ENCODE measurements at regions not wholly inside any gene's neighbourhood (a gene's known extent, or its start where the extent isn't known, plus 50 kb on each side); places are given as distances from the start of the nearest gene placed in this dataset.

DNA sequence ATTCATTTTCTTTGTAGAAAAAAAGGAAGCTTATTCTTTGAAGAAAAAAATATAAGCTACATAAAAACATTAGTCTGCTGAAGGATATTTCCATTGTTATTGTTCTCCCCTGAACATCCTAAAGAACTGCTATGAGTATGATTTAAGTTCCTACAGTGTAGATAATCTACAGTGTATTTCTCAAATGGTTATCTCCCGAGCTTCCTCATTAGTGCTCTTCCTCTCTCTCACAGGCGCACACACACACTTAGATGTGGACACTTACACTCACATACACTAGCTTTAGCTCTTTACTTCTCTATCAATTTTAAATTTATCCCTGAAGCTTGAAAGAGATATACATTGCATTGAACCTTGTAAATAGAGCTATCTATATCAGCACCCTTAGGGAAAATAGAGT is 681.0 kb downstream of the KCNJ3 start:
- Histone ChIP-seq H3K27me3 (ENCODE audit: insufficient read depth, low read length) (no peaks in the 10 kb centered on the region), H3K4me2 (ENCODE audit: low read length) (no peak overlapping the region), H3K9me3 (ENCODE audit: insufficient read depth, low read depth, low read length) (no peaks in the 10 kb centered on the region), H3K36me3 (ENCODE audit: insufficient read depth, low read length) (no peaks in the 10 kb centered on the region), H2AFZ (ENCODE audit: low read depth, low read length) (no peak overlapping the region), H3K27ac (ENCODE audit: low read depth, low read length) (no peak overlapping the region), H3K4me1 (ENCODE audit: insufficient read depth, low read length) (no peaks in the 10 kb centered on the region), H3K79me2 (ENCODE audit: insufficient read depth, low read length) (no peaks in the 10 kb centered on the region), H3K4me3 (ENCODE audit: insufficient read depth, low read depth, low read length) (no peak overlapping the region), H4K20me1 (ENCODE audit: insufficient read depth, low read length) (no peaks in the 10 kb centered on the region), H3K9ac (ENCODE audit: low read length) (no peak overlapping the region)
- no peaks in the 10 kb centered on the region for H3K36me3 Mint-ChIP-seq (ENCODE audit: low read depth, unreplicated experiment)
- no peaks in the 10 kb centered on the region for H3K27me3 Mint-ChIP-seq (ENCODE audit: low read depth, unreplicated experiment)
- H3K4me1 Mint-ChIP-seq (ENCODE audit: low read depth, unreplicated experiment), result peaks cover 9% of the 10 kb centered on the region
- no peak for DNase-seq (ENCODE audit: low read depth)
- no peak overlapping the region for H3K27ac Mint-ChIP-seq (ENCODE audit: unreplicated experiment)
- no peak overlapping the region for H3K4me3 Mint-ChIP-seq (ENCODE audit: unreplicated experiment)
- no peaks in the 10 kb centered on the region for H3K9me3 Mint-ChIP-seq (ENCODE audit: unreplicated experiment)
- TF ChIP-seq, protein P1, sequence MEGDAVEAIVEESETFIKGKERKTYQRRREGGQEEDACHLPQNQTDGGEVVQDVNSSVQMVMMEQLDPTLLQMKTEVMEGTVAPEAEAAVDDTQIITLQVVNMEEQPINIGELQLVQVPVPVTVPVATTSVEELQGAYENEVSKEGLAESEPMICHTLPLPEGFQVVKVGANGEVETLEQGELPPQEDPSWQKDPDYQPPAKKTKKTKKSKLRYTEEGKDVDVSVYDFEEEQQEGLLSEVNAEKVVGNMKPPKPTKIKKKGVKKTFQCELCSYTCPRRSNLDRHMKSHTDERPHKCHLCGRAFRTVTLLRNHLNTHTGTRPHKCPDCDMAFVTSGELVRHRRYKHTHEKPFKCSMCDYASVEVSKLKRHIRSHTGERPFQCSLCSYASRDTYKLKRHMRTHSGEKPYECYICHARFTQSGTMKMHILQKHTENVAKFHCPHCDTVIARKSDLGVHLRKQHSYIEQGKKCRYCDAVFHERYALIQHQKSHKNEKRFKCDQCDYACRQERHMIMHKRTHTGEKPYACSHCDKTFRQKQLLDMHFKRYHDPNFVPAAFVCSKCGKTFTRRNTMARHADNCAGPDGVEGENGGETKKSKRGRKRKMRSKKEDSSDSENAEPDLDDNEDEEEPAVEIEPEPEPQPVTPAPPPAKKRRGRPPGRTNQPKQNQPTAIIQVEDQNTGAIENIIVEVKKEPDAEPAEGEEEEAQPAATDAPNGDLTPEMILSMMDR (IDR thresholded peaks at IDR 0.05; ENCODE audit: insufficient read depth, low read depth, low read length), result no peak
- TF ChIP-seq EZH2 (IDR thresholded peaks at IDR 0.05; ENCODE audit: insufficient read depth, low read length), result no peak
- no peak for FAIRE-seq

DNA sequence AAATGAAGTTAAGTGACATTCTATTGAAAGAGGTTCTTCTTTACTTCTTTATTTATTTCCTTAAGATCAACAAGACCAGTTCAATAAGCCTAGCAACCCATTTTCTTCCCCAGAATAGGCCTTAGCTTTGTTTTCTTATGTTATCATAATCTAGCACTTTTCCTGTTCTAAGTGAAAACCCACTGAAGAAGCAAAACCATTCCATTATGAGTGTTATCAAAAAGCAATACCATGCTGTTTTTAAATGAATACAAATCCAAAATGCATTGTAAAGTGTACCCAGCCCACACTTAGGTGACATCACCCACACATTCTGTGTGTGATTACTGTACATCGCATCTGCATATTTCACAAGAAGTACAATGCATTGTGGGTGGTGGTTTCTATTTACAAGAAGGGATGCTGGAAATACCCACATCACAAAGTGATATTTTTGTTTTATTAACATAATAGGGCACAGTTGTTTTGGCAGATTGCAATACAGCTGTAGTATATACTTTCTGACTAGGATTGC is 679.5 kb downstream of the KCNJ3 start:
- DNase-seq (ENCODE audit: low read depth) (peak; percentile 13), FAIRE-seq (no peak)
- H3K36me3 Mint-ChIP-seq (ENCODE audit: low read depth, unreplicated experiment), result no peaks in the 10 kb centered on the region
- no peaks in the 10 kb centered on the region for H3K36me3 ChIP-seq (ENCODE audit: insufficient read depth, low read length)
- H3K79me2 ChIP-seq (ENCODE audit: insufficient read depth, low read length), result no peaks in the 10 kb centered on the region
- no peak overlapping the region for H3K9ac ChIP-seq (ENCODE audit: low read length)
- TF ChIP-seq, protein P1 (IDR thresholded peaks at IDR 0.05; ENCODE audit: insufficient read depth, low read depth, low read length), result no peak
- TF ChIP-seq EZH2 (IDR thresholded peaks at IDR 0.05; ENCODE audit: insufficient read depth, low read length), result no peak
- H3K4me2 ChIP-seq (ENCODE audit: low read length), result no peak overlapping the region
- no peaks in the 10 kb centered on the region for H4K20me1 ChIP-seq (ENCODE audit: insufficient read depth, low read length)
- H3K27ac Mint-ChIP-seq (ENCODE audit: unreplicated experiment), result no peak overlapping the region
- no peak overlapping the region for H2AFZ ChIP-seq (ENCODE audit: low read depth, low read length)
- H3K9me3 Mint-ChIP-seq (ENCODE audit: unreplicated experiment), result no peaks in the 10 kb centered on the region
- no peaks in the 10 kb centered on the region for H3K27me3 ChIP-seq (ENCODE audit: insufficient read depth, low read length)
- H3K4me1 ChIP-seq (ENCODE audit: insufficient read depth, low read length), result no peaks in the 10 kb centered on the region
- H3K27ac ChIP-seq (ENCODE audit: low read depth, low read length), result peak overlapping the region; percentile 6
- H3K4me3 ChIP-seq (ENCODE audit: insufficient read depth, low read depth, low read length), result no peak overlapping the region
- H3K27me3 Mint-ChIP-seq (ENCODE audit: low read depth, unreplicated experiment), result no peaks in the 10 kb centered on the region
- H3K9me3 ChIP-seq (ENCODE audit: insufficient read depth, low read depth, low read length), result no peaks in the 10 kb centered on the region
- no peak overlapping the region for H3K4me3 Mint-ChIP-seq (ENCODE audit: unreplicated experiment)
- H3K4me1 Mint-ChIP-seq (ENCODE audit: low read depth, unreplicated experiment), result peaks cover 9% of the 10 kb centered on the region

DNA sequence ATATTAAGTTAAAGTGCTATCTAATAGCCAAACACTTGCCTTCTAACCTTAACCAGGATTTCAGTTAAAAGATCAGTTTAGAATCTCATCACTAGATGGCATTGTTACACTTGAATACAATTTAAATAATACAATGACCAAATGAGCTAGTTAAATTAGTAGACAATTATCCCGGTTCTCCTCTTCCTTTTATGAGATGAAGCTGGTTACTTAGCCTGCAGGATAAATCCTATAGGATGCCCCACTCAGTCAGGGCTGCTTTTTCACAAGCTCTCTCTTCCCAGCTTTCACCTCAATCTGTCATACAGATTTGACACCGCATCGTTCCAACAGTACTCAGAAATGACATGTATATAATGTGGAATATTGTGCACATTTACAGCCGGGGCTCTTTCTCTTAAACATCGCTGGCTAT is 678.8 kb downstream of the KCNJ3 start:
- H3K27me3 ChIP-seq (ENCODE audit: insufficient read depth, low read length), result no peaks in the 10 kb centered on the region
- no peak overlapping the region for H3K27ac ChIP-seq (ENCODE audit: low read depth, low read length)
- Mint-ChIP-seq H3K4me1 (ENCODE audit: low read depth, unreplicated experiment) (peaks cover 9% of the 10 kb centered on the region), H3K27me3 (ENCODE audit: low read depth, unreplicated experiment) (no peaks in the 10 kb centered on the region), H3K4me3 (ENCODE audit: unreplicated experiment) (no peak overlapping the region), H3K9me3 (ENCODE audit: unreplicated experiment) (no peaks in the 10 kb centered on the region), H3K36me3 (ENCODE audit: low read depth, unreplicated experiment) (no peaks in the 10 kb centered on the region), H3K27ac (ENCODE audit: unreplicated experiment) (peak overlapping the region; percentile 8)
- no peak overlapping the region for H2AFZ ChIP-seq (ENCODE audit: low read depth, low read length)
- H3K4me2 ChIP-seq (ENCODE audit: low read length), result no peak overlapping the region
- peak; percentile 16 for DNase-seq (ENCODE audit: low read depth)
- no peak overlapping the region for H3K4me3 ChIP-seq (ENCODE audit: insufficient read depth, low read depth, low read length)
- H3K9me3 ChIP-seq (ENCODE audit: insufficient read depth, low read depth, low read length), result no peaks in the 10 kb centered on the region
- H3K79me2 ChIP-seq (ENCODE audit: insufficient read depth, low read length), result no peaks in the 10 kb centered on the region
- no peaks in the 10 kb centered on the region for H3K4me1 ChIP-seq (ENCODE audit: insufficient read depth, low read length)
- H3K9ac ChIP-seq (ENCODE audit: low read length), result no peak overlapping the region
- H4K20me1 ChIP-seq (ENCODE audit: insufficient read depth, low read length), result no peaks in the 10 kb centered on the region
- no peaks in the 10 kb centered on the region for H3K36me3 ChIP-seq (ENCODE audit: insufficient read depth, low read length)
- TF ChIP-seq, protein P1 (IDR thresholded peaks at IDR 0.05; ENCODE audit: insufficient read depth, low read depth, low read length), result peak; percentile 26
- TF ChIP-seq EZH2 (IDR thresholded peaks at IDR 0.05; ENCODE audit: insufficient read depth, low read length), result no peak
- FAIRE-seq, result peak; percentile 54

All from astrocyte (in vitro differentiated cells and primary cell).